GM19328 (cell line): ENCODE measurements at regions not wholly inside any gene's neighbourhood (a gene's known extent, or its start where the extent isn't known, plus 50 kb on each side); places are given as distances from the start of the nearest gene placed in this dataset.

ENCODE experiments used
- ATAC-seq: cut with Tn5 transposase; IDR thresholded peaks from one replicate; pipeline ENCODE4 v1.9.1; 2021; ENCODE audit warnings: mild to moderate bottlenecking, moderate library complexity; ENCODE audit not compliant: unreplicated experiment

DNA sequence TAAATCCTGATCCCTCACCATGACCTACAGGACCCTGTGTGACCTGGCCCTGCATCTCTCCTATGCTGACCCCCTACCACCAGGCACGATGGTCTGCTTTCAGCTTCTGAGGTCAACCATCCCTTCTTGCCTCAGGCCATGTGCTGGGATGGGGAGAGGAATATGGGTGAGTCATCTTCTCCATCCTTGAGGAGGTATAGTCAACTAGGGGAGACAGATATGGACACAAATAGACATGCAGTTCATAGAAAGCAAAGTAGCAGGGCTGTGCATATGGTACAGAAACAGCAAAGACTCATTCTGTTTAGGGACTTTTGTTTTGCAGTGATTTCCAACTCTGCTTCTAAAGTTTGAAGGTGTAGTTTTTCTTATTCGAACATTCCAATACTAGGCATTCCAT is 250.8 kb upstream of the FGGY start:
- ATAC-seq, result no peak

DNA sequence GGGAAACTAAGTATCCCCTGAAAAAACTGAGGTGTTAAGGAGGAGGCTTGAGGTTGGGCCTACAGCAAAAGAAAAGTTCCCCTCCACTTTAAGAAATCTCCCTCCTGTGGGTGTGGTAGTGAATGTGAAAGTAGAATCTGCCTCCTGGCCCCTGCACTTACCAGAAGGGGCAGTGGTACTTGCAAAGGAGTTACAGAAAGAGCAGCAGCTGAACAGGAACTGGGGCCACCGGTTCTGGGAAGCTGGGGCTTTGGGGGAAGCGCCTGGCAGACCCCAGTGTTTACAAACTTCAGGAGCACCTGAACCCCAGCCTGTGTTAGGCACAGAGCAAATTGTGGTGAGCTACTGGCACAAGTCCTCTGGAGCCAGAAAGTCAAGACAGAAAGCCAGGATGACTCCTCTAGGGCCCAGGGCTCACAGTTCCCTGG is 250.2 kb upstream of the FGGY start:
- ATAC-seq, result peak; percentile 87

DNA sequence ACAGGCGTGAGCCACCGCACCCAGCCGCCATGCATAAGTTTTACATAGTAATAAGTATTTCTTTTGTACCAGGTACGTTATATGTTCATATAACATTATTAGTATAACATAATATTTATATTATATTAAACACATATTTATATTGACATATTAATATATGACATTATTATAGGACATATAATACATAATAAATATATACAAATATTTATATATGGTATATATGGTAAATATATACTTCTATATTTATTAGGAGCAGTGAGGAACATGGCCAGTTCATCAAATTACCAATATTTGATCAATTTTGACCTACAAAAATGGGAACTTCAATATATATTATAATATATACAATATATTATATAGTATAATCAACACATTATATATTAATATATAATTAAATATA is 245.9 kb upstream of the FGGY start:
- no peak for ATAC-seq

DNA sequence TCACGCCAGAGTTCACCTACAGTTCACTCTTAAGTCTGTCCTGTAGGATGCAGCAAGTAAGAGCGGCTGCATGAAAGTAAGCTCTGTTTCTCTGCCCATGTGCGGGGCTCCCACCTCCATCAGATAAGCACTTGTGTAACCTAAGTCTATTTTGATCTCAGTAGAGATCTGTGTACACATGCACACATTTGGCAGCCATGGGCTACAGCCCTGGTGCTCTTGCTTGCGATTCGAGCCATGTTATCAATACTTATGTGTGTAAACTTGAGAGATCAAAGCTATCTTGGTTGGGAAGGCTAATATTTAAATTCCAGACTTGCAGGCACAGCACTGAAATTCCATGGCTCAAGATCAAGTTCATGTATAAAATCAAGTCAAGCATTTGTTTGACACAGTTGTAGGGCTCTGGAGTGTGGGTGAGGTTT is 244.7 kb upstream of the FGGY start:
- no peak for ATAC-seq

DNA sequence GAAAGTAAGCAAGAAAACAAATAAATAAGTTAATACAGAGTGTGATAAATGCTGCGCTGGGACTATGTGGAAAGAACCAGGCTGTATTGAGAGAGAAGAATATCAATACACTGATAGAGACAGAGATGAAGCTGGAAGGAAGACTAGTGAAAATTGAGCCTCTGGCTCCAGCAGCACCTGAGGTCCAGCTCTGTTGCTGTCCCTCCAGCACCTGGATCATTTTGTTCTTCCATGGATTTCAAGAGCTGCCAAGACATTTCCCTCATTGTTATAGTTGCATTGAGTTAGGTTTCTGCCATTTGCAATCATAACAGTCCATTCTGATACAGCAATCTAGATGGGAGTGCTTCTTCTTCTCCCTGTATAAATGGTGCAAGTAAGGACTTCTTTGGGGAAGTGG is 242.7 kb upstream of the FGGY start:
- no peak for ATAC-seq

DNA sequence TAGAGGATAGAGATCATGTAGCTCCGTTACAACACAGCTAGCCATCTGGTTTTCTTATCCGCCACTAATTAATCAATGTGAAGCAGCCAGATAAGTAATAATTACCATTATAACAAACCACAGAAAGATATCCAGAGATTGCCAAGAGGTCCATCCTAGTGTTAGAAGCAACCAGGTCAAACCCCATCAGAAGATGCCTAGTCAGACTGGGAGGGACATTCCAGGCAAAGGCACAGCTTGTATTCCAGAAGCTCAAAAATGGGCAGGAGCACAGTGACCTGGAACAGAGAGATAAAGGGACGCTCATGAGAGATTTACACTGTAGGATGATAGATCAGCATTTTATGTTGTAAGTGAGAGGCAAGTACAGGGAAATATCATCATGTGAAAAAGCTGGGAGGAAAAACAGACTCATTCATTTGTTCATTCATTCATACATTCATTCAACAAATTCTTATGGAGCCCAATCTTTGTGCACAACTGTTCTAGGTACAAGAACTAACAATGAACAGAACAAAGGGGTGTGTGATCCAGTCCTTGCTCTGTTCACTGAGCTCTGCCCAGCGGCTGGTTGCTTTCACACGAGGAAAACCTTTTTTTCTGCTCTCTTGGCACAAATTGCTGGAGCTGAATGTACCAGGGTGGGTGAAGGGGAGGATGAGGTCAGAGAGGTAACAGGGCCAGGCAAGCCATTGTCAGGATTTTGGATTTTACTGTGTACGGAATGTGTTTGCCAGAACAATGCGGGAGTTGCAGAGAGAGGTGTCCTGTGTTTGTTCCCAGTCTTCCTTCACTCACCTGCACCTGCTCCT is 240.8 kb upstream of the FGGY start:
- ATAC-seq, result no peak

DNA sequence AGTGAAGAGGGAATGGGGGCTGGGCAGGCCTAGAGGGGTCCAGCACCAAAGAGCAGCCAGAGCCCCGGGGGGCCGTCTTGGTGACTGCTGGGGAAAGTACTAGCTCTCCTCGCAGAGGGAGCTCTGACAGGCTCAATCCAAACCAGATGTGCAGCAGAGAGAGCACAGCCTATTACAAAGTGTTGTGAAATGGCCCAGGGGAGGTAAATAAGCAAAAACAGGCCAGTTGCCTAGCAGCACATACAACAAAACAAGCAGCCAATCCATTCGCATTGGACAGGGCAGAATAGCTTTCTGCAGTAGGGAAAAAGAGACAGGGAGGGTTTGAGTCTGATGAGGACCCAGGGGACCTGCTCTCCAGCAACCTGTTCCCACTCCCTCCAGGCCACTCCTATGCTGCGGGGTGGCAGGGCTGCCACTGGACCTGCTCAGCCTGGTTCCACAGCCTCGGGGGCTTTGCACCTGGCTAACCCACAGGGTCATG is 239.6 kb upstream of the FGGY start:
- ATAC-seq, result no peak

DNA sequence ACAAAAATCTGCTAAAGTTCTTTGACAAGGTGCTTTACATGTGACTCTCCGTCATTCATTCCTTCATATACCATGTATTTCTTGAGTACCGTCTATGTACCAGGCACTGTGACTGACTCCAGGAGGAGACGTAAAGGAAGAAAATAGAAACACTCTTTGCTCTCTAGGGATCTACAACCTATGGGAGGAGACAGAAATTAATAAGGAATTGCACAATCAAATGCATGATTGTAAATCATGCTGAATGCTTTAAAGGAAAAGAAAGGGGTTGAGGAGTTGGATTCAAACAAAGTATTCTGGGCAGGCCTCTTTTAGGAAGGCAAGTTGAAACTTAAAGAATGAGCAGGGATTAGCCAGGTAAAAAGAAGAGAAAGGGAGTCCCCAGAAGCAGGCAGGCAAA is 239.1 kb upstream of the FGGY start:
- no peak for ATAC-seq

DNA sequence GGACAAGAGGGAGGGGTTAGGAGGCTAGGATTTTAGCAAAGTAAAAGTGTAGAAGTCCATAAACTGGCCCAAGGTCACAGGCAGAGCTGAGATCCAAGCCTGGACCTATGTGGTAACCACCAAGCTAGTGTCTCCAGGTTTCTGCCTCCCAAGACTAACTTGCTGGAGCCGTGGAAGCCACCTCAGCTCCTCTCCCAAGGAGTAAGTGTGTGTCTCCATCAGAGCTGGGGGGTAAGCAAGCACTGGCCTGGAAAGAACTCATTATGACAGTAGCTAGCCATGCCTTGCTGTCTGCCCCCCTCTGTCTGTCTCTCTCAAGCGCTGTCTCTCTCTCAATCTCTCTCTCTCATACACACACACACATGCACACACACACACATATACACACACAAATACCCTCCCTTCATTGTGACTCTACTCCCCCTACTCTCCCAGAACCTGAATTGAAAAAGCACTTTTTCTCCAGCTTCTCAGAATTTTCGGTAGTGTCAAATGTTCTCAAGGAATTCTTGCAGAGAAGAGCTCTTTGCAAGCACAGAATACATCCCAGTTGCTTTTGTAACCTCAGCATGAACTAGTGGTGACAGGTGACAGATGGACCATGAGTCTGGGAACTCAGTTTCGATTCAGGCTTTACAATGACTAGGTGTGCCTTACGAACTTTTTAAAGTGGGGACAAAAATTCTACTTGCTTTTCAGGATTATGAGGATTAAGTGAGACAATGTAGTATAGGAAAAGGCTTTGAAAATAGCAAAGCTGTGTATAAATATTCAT is 238.0 kb upstream of the FGGY start:
- ATAC-seq, result no peak

DNA sequence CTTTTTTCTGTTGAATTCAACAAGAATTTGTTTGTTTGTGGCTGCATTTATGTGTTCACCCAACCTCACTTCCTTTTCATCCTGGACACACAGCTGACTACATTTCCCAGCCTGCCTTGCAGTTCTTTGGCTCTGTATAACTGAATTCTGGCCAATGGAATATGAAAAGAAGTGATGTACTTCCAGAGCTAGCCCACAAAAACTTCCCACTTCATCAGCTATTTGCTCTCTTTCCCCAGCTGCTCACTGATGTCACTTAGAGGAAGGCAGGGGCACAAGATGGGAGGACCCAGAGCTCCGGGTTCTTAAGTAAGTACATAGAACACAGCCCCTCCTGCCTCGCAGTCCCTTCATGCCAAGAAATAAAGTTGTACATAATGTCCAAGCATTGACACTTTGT is 235.0 kb upstream of the FGGY start:
- no peak for ATAC-seq

DNA sequence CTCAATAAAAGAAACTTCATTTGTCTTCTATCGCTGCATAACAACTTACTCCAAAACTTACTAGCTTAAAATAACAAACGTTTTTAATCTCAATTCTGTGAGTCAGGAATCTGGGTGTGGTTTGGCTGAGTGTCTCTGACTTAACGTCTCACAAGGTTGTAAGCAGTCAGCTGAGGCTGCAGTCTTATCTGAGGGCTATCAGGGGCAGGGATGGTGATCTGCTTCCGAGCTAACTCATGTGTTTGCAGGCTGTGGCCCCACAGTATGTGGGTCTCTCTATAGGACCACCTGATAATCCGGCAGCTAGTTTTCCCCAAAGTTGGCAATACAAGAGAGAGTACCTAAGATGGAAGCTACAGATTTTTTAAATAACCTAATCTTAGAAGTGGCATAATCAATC is 234.2 kb upstream of the FGGY start:
- ATAC-seq, result no peak

DNA sequence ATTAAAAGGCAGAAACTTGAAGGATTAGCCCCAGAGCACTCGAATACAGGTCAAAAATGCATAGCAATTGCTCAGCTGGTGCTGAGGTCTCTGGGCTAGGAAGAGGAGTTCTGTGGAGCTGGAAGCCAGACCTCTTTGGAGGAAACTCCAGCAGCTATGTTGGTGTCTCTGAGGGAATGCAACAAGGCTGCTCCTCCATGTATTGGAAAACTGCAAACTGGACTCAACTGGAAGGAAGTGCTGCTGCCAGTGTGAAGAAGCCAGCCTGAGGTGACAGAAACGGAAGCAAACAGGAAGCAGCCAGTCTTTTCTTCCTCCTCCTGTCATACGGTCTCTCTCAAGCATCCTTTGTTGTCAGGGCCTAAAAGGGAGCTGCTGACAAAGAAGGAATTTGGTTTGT is 233.4 kb upstream of the FGGY start:
- no peak for ATAC-seq

DNA sequence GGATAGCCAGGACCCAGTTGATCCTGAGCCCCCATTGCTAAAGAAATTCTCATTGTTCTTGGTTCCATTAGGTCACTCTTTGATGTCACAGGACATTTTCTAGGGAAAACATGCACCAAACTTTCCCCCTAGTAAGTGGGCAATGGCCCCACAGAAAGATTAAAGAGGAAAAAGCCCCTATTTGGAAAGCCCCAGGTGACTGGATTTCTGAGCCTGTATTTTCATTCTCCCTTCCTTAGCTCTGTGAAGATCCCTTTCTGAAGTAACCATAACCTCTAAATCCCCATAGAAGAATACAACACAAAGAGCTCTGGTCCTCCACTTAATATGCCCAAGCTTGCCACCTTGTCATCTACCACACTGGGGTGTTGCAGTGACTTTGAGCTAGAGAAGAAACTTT is 232.3 kb upstream of the FGGY start:
- ATAC-seq, result no peak

DNA sequence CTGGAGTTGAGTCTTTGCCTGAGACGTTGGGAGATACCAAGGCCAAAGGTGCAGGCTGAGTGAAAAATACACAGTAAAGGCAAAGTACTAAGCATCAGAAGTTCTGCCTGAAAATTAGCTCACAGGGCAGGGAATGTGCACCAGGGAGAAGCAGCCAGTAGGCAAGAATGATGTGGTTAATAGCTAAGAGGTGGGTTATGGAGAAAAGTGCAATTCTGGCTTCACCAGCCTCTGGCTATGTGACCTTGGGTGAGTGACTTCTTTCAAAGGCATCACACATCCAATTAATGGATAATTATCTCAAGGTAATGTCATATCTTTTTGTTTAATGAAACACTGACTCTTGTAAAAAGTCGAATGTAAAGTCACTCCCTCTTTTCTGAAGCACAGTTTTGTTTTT is 230.7 kb upstream of the FGGY start:
- no peak for ATAC-seq

DNA sequence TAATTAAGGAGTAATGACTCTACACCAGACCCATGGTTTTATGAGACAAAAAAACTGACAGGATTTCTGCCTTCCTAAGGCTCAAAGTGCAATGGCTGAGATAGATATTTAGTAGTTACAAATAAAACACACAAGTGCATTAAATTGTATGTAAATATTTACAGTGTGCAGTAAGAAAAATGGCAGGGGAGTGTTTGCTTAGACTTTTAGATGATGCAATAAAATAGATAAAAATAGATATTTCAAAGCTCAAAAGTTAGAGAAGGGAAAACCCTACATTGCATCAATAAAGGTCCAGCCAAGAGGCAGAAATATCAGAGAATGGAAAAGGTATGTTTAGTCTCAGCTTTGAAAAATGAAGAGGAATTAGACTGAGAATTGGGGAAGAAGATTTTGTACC is 226.3 kb upstream of the FGGY start:
- no peak for ATAC-seq

DNA sequence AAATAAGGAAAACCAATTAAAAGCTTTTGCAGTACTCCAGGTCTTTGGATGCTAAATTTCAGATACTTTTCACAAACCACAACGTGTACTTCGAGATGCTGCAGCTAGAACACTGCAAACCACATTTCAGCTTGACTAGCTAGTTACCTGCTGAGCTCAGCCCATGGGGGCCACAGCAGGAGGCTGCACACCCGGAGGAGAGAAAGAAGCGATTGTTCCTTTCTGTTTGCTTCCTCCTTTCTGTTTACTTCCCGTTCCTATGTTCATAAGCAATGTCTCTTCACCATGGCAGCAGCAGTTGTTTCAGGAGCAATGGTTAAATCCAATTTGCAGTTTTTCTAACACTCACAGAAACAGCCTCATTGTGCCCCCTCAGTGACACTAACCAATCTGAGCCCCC is 225.6 kb upstream of the FGGY start:
- no peak for ATAC-seq

DNA sequence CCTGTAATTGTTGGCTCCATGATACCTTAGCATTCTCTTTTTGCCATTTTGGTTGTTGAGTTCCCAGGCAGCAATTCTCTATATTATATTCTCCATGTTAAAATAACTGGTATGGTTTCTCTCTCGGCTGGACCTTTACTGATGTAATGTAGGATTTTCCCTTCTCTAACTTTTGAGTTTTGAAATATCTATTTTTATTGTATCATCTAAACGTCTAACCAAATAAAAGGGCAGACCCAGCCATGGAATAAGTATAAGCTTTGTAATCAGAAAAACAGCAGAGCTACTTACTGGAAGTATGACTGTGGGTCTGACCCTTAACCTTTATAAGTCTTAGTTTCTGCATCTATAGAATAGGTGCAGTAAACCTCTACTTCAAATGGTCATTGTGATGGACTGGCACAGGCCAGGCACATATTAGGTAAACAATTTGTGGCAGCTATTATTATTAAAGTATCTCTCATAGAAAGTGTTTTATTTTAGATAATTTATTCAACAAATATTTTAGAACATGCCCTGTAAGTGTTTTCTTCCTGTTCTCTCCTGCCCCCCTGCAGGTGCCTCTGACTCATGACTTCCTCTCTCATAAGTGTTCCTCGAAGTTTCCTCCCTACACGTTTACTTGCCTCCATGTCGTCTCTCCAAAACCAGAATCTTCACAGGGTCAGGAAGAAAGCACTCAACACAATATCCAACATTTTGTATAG is 224.9 kb upstream of the FGGY start:
- ATAC-seq, result no peak

DNA sequence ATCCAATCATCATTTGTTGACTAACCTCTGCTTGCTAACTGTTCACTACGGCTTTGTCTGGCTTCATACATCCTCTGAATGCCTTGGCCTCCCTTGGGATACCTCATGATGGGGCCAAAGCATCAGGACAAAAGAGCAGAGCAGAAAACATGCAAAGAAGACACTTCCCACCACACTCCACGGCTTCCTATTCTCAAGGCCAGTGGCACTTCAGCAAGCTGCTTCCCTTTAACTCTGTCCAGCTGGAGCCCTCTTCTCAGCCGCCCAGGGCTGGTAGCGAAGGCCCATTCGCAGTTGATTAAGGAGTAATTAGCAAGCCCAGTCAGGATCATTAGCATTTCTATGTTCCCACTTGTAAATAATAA is 224.3 kb upstream of the FGGY start:
- ATAC-seq, result no peak

DNA sequence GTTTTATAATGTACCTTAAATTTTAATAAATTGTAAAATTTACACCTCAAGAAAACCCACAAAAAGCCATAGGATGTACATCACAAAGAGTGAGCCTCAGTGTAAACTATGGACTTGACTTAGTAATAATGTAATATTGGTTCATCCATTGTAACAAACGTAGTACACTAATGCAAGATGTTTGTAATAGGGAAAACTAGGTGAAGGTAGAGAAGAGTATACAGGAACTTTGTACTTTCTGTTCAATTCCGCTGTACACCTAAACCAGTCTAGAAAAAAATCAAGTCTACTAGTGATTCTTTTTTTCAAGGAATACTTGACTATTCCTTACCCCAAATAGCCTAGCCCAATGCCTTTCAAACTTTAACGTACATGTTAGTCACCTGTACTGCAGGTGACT is 222.3 kb upstream of the FGGY start:
- no peak for ATAC-seq

DNA sequence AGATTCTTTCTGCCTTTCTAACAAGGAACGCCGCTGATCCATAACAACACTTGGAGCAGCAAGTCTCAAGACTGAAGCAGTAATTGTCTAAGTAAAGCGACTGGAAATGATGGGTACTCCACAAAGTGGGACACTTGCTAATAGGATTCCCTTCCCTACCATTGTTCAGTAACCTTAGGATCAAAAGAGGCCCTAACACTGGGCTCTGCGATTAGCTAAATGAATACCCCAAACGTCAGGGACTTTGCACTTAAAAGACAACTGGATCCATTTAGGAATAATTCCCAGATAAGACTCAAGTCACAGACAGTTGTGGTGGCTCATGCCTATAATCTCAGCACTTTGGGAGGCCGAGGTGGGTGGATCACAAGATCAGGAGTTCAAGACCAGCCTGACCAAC is 221.9 kb upstream of the FGGY start:
- no peak for ATAC-seq

DNA sequence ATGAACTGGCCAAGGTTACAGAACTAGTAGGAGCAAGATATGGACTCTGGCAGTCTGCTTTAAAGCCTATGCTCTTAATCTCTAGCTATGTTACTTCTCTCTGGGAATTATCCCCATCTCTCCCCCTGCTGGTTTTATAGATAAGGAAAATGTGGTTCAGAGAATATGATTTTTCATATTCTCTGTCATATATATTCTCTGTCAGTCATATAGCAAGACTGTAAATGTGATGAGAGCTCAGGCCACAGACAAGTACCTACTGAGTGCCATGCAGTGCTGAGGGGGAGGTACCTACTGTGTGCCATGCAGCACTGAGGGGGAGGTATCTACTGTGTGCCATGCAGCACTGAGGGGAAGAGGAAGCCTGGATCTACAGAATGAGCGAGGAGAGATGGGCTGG is 220.3 kb upstream of the FGGY start:
- no peak for ATAC-seq
